HG03103 (cell line): ENCODE measurements at regions not wholly inside any gene's neighbourhood (a gene's known extent, or its start where the extent isn't known, plus 50 kb on each side); places are given as distances from the start of the nearest gene placed in this dataset.

Experiments
- ATAC-seq: cut with Tn5 transposase; IDR thresholded peaks from one replicate; pipeline ENCODE4 v1.9.1; 2021; ENCODE audit warnings: low read depth; ENCODE audit not compliant: unreplicated experiment

- no peak for ATAC-seq
These were observed 326.3 kb downstream of the EPHA4 start for GRCh38 chr2:221245772-221246171.

- ATAC-seq: no peak
These were observed 317.8 kb downstream of the EPHA4 start for GRCh38 chr2:221254299-221254698.

GRCh38 chr2:221255862-221256261, 316.2 kb downstream of the EPHA4 start:
- ATAC-seq: no peak

- ATAC-seq: no peak
These were observed 313.6 kb downstream of the EPHA4 start for GRCh38 chr2:221258464-221258863.

- no peak for ATAC-seq
These were observed 309.5 kb downstream of the EPHA4 start for GRCh38 chr2:221262651-221263050.

GRCh38 chr2:221263573-221263972, 308.5 kb downstream of the EPHA4 start:
- ATAC-seq: no peak

GRCh38 chr2:221264318-221264717, 307.8 kb downstream of the EPHA4 start:
- no peak for ATAC-seq

- no peak for ATAC-seq
These were observed 304.2 kb downstream of the EPHA4 start for GRCh38 chr2:221267773-221268425.

- no peak for ATAC-seq
These were observed 303.5 kb downstream of the EPHA4 start for GRCh38 chr2:221268631-221269030.

GRCh38 chr2:221270806-221271205, 301.3 kb downstream of the EPHA4 start:
- no peak for ATAC-seq

GRCh38 chr2:221272729-221273128, 299.4 kb downstream of the EPHA4 start:
- ATAC-seq: no peak

- ATAC-seq: no peak
These were observed 296.1 kb downstream of the EPHA4 start for GRCh38 chr2:221276033-221276432.

- no peak for ATAC-seq
These were observed 295.5 kb downstream of the EPHA4 start for GRCh38 chr2:221276601-221277000.

GRCh38 chr2:221282386-221282785, 289.7 kb downstream of the EPHA4 start:
- ATAC-seq: no peak

- no peak for ATAC-seq
These were observed 288.1 kb downstream of the EPHA4 start for GRCh38 chr2:221283896-221284545.

- no peak for ATAC-seq
These were observed 287.0 kb downstream of the EPHA4 start for GRCh38 chr2:221285148-221285547.

GRCh38 chr2:221286406-221286805, 285.7 kb downstream of the EPHA4 start:
- ATAC-seq: no peak

GRCh38 chr2:221289389-221289788, 282.7 kb downstream of the EPHA4 start:
- ATAC-seq: no peak

GRCh38 chr2:221289846-221290245, 282.3 kb downstream of the EPHA4 start:
- ATAC-seq: no peak

- ATAC-seq: no peak
These were observed 278.0 kb downstream of the EPHA4 start for GRCh38 chr2:221293949-221294742.

GRCh38 chr2:221304916-221305315, 267.2 kb downstream of the EPHA4 start:
- no peak for ATAC-seq
